CD4-positive, alpha-beta T cell (primary cell): ENCODE measurements at regions not wholly inside any gene's neighbourhood (a gene's known extent, or its start where the extent isn't known, plus 50 kb on each side); places are given as distances from the start of the nearest gene placed in this dataset.

ENCODE experiments used
- ATAC-seq: fragments of 200-7000 bp; cut with Tn5 transposase; one replicate; pipeline ENCODE4 v1.10.0; 2022; ENCODE audit warnings: mild to moderate bottlenecking; ENCODE audit not compliant: poor library complexity
- CTCF ChIA-PET: fragments of 350-600 bp; sonication (Branson Sonifier 250); formaldehyde crosslinking; loops from one replicate; lab custom pipeline; 2021; ENCODE audit warnings: antibody characterized with exemption, inconsistent platforms; lab: Charles Lee
- POLR2A ChIA-PET: fragments of 350-600 bp; sonication (Branson Sonifier 250); formaldehyde crosslinking; loops from one replicate; lab custom pipeline; 2021; ENCODE audit warnings: antibody characterized with exemption, inconsistent platforms; lab: Charles Lee
- DNase-seq, 14 experiments: peaks; one replicate each; pipeline ENCODE4 v3.0.0-alpha.2; 2013 to 2020; ENCODE audit warnings: mixed read lengths in 2 of 14
- H3K27ac ChIP-seq, 2 donors: one replicate each; pipeline versions ENCODE4 v1.5.1 to v1.7.0; 2013; ENCODE audit warnings: low read length in 2 of 2, low read depth in 1 of 2, mild to moderate bottlenecking in 1 of 2
- H3K27me3 ChIP-seq, 2 experiments: 1 replicate in 1 of 2; 2 replicates in 1 of 2; pipeline versions ENCODE4 v1.6.1 to v1.7.0; 2013; ENCODE audit warnings: low read length in 2 of 2, control low read depth in 1 of 2, mild to moderate bottlenecking in 1 of 2, moderate library complexity in 1 of 2; ENCODE audit not compliant: insufficient read depth in 2 of 2, control insufficient read depth in 1 of 2
- H3K36me3 ChIP-seq: one replicate; pipeline ENCODE4 v1.6.1; 2013; ENCODE audit warnings: low read length, control low read depth; ENCODE audit not compliant: insufficient read depth
- H3K4me1 ChIP-seq: one replicate; pipeline ENCODE4 v1.6.1; 2013; ENCODE audit warnings: low read length, control low read depth; ENCODE audit not compliant: insufficient read depth
- H3K4me3 ChIP-seq: one replicate; pipeline ENCODE4 v1.5.1; 2013; ENCODE audit warnings: mild to moderate bottlenecking, low read length, moderate library complexity
- H3K9me3 ChIP-seq, 2 experiments: 1 replicate in 1 of 2; 2 replicates in 1 of 2; pipeline versions ENCODE4 v1.6.1 to v1.7.0; 2013; ENCODE audit warnings: low read length in 2 of 2, mild to moderate bottlenecking in 2 of 2, control low read depth in 1 of 2, moderate library complexity in 1 of 2; ENCODE audit not compliant: control insufficient read depth in 1 of 2, insufficient read depth in 1 of 2
- H3K27ac Mint-ChIP-seq: one replicate; pipeline ENCODE4 v1.8.0; 2020; ENCODE audit warnings: mixed read lengths
- H3K27me3 Mint-ChIP-seq: one replicate; pipeline ENCODE4 v1.8.0; 2021; ENCODE audit warnings: mixed read lengths
- H3K36me3 Mint-ChIP-seq: one replicate; pipeline ENCODE4 v1.8.0; 2021; ENCODE audit warnings: low read depth, mixed read lengths
- H3K4me1 Mint-ChIP-seq: one replicate; pipeline ENCODE4 v1.8.0; 2021; ENCODE audit warnings: low read depth, mixed read lengths
- H3K4me3 Mint-ChIP-seq: one replicate; pipeline ENCODE4 v1.8.0; 2020; ENCODE audit warnings: mild to moderate bottlenecking, mixed read lengths
- H3K9me3 Mint-ChIP-seq: one replicate; pipeline ENCODE4 v1.8.0; 2020; ENCODE audit warnings: mixed read lengths
- intact Hi-C, 2 experiments: fragments of 100-400 bp; cut with DNase I in 1 of 2; cut with micrococcal nuclease in 1 of 2; formaldehyde crosslinking; loops; one replicate each; pipeline versions ENCODE4 v1.15.1 to v1.9.0; 2023 to 2025; cut with DNase I, micrococcal nuclease
- TF ChIP-seq, protein P1 (sequence below): fragments of 200-600 bp; IDR thresholded peaks from one replicate; pipeline ENCODE4 v1.8.0; 2022; ENCODE audit warnings: antibody characterized with exemption, mild to moderate bottlenecking

DNA sequence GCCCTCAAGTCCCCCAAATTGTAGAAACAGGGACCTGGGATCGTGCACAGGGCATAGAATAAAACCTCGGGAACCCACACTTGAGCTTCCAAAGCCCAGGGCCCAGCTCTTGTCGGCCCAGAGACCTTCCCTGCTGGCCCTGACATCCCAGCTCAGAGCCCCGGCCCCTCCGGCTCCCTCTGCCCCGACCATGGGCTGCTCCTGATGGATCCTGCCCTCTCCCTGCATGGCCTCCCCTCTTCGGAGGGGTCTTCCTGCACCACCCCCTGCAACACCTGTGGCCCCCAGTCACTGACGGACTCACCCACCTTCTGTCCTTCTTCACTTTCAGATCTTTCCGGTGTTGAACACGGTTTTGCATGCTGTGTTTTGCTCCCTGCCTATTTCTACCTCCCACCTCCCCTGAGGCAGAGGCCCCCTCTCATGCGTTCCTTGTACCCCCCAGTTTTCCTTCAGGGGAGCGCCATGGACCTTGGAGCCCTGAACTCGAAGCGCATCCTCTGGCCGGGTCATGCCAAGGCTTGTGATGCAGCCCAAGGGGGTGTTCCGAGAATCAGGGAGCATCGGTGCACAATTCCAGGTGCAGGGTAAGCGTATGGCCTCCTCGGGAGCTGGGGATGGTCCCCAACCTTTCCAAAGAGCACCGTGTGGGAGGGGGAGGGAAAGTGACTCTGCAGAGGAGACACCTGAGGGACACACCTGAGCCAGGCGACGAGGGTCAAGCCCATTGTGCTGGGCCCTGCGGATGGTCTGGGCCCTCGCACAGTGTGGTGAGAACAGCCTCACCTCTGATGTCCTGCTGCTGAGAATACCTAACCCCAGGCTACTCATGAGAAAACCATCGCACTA lies 666.4 kb downstream of the BRD1 start:
- H3K4me3 Mint-ChIP-seq = no peak overlapping the region
- H3K9me3 Mint-ChIP-seq = no peaks in the 10 kb centered on the region
- ATAC-seq = no peak
- ChIA-PET CTCF (no interaction called here), POLR2A (no interaction called here)
- H3K4me1 ChIP-seq = no peaks in the 10 kb centered on the region
- no peak overlapping the region for H3K27ac ChIP-seq
- intact Hi-C loops = no loop called here
- peaks cover 0 to 13% of the 10 kb centered on the region in 2 experiments for H3K9me3 ChIP-seq
- H3K4me1 Mint-ChIP-seq = no peaks in the 10 kb centered on the region
- peaks cover 9% of the 10 kb centered on the region for H3K27me3 Mint-ChIP-seq
- H3K27ac Mint-ChIP-seq = no peak overlapping the region
- peaks cover 0 to 2% of the 10 kb centered on the region in 2 experiments for H3K27me3 ChIP-seq
- no peak for DNase-seq
- TF ChIP-seq, protein P1, sequence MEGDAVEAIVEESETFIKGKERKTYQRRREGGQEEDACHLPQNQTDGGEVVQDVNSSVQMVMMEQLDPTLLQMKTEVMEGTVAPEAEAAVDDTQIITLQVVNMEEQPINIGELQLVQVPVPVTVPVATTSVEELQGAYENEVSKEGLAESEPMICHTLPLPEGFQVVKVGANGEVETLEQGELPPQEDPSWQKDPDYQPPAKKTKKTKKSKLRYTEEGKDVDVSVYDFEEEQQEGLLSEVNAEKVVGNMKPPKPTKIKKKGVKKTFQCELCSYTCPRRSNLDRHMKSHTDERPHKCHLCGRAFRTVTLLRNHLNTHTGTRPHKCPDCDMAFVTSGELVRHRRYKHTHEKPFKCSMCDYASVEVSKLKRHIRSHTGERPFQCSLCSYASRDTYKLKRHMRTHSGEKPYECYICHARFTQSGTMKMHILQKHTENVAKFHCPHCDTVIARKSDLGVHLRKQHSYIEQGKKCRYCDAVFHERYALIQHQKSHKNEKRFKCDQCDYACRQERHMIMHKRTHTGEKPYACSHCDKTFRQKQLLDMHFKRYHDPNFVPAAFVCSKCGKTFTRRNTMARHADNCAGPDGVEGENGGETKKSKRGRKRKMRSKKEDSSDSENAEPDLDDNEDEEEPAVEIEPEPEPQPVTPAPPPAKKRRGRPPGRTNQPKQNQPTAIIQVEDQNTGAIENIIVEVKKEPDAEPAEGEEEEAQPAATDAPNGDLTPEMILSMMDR = no peak
- no peaks in the 10 kb centered on the region for H3K36me3 Mint-ChIP-seq
- H3K36me3 ChIP-seq = no peaks in the 10 kb centered on the region
- no peak overlapping the region for H3K4me3 ChIP-seq

DNA sequence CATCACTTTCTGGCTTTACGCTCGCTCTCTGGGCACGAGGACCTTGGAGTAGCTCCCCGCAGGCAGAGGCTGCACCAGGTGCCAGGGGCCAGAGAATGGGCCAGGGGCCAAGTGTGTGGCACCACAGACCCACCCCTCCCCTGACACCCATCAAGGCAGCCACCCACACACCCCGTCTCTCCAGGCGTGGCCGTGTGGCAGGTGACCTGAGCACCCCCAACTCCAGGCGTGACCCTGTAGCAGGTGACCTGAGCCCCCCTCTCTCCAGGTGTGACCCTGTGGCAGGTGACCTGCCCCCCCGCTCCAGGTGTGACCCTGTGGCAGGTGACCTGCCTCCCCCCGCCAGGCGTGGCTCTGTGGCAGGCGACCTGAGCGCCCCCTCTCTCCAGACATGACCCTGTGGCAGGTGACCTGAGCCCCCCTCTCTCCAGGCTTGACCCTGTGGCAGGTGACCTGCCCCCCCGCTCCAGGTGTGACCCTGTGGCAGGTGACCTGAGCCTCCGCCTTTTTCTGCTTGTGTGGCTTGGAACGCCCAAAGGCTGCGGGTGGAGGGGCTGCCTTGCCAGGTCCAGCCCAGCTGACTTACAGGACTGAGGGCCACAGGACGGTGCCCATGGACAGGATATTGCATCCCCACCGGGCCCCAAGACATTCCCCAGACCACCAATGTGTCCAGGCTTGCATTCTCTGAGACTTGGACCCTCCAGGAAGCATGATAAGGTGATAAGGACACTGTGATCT lies 667.2 kb downstream of the BRD1 start:
- peaks cover 0 to 19% of the 10 kb centered on the region in 2 experiments for H3K9me3 ChIP-seq
- Mint-ChIP-seq H3K27ac (no peak overlapping the region), H3K9me3 (no peaks in the 10 kb centered on the region), H3K4me1 (no peaks in the 10 kb centered on the region), H3K36me3 (no peaks in the 10 kb centered on the region), H3K27me3 (peaks cover 5% of the 10 kb centered on the region), H3K4me3 (no peak overlapping the region)
- peaks cover 0 to 2% of the 10 kb centered on the region in 2 experiments for H3K27me3 ChIP-seq
- DNase-seq (no peak), ATAC-seq (no peak)
- no peak overlapping the region for H3K27ac ChIP-seq
- POLR2A ChIA-PET = no interaction called here
- no peaks in the 10 kb centered on the region for H3K36me3 ChIP-seq
- no peak overlapping the region for H3K4me3 ChIP-seq
- CTCF ChIA-PET = no interaction called here
- intact Hi-C loops = no loop called here
- TF ChIP-seq, protein P1 = no peak
- no peaks in the 10 kb centered on the region for H3K4me1 ChIP-seq

GRCh38 chr22:49159711-49160110 lies 668.0 kb downstream of the BRD1 start:
- intact Hi-C loops = no loop called here
- no peak overlapping the region for H3K27ac ChIP-seq
- ChIA-PET CTCF (no interaction called here), POLR2A (no interaction called here)
- Mint-ChIP-seq H3K36me3 (no peaks in the 10 kb centered on the region), H3K27me3 (peaks cover 4% of the 10 kb centered on the region), H3K9me3 (no peaks in the 10 kb centered on the region), H3K27ac (no peak overlapping the region), H3K4me1 (no peaks in the 10 kb centered on the region), H3K4me3 (no peak overlapping the region)
- H3K36me3 ChIP-seq = no peaks in the 10 kb centered on the region
- ATAC-seq (no peak), DNase-seq (no peak)
- peaks cover 0 to 19% of the 10 kb centered on the region in 2 experiments for H3K9me3 ChIP-seq
- TF ChIP-seq, protein P1 = no peak
- H3K4me3 ChIP-seq = no peak overlapping the region
- H3K27me3 ChIP-seq = peaks cover 0 to 2% of the 10 kb centered on the region in 2 experiments
- H3K4me1 ChIP-seq = no peaks in the 10 kb centered on the region
